ENCODE measurements at regions not wholly inside any gene's neighbourhood (a gene's known extent, or its start where the extent isn't known, plus 50 kb on each side); places are given as distances from the start of the nearest gene placed in this dataset.

DNA sequence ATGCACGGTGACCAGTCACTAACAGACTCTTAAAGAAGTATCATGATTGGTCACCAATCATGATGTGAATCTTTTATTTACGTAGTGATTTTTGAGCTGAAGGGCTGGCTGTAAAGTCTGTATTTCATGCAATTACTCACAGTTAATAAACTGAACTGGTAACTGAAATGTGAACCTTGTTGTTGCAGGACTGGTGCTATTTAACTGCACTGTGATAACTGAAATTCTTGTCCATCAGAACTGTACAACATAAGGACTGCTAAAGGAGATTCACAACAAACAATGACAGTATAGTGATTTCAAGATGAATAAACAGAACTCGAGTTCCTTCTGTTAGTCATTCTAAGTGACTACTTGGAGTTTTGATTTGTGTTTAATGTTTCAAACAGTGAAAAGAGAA is 316.6 kb downstream of the TPBG start:
- no peak for DNase-seq

- DNase-seq: no peak
Measured at GRCh38 chr6:82681119-82681714, 317.6 kb downstream of the TPBG start.

DNA sequence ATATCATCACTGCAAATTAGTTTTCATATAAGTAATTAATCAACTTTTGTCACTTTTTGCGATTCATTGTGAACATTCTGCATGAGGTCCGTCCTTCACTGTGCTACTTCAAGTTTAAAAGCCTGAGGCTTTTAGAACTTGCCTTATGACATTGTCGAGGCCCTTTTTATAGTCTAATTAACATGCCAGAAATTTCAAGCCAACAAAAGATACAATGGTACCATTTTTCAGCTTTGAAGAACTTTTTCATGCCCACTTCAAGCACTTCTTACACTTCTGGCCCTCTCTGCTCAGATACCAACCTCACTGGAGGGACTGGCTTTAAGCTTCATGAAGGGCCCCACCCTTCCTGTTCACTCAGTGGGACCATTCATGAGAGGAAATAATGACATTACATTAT is 323.1 kb downstream of the TPBG start:
- DNase-seq: no peak

GRCh38 chr6:82687855-82688254 is 324.2 kb downstream of the TPBG start:
- DNase-seq: no peak

DNA sequence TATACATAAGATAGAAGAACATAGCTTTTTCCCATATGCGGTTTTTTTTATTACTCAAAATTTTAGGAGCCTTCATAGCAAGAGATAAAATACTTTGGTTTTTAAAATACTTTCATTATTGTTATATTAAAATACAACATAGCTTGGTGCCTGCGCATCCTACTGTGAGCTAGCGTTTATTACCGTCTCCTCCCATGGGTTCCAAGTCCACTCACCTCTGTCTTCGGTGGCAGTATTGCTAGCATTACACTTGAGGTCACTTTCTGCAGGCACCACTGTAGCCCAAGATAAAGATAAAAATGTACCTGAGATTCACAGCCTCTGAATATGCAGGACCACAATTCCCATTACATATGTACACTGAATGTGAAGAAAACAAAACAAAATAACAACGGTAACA is 326.7 kb downstream of the TPBG start:
- no peak for DNase-seq

- no peak for DNase-seq
Measured at GRCh38 chr6:82691997-82692396, 328.4 kb downstream of the TPBG start.

GRCh38 chr6:82693094-82693493 is 329.5 kb downstream of the TPBG start:
- DNase-seq: peak; percentile 94

GRCh38 chr6:82701341-82701740 is 337.7 kb downstream of the TPBG start:
- no peak for DNase-seq

DNA sequence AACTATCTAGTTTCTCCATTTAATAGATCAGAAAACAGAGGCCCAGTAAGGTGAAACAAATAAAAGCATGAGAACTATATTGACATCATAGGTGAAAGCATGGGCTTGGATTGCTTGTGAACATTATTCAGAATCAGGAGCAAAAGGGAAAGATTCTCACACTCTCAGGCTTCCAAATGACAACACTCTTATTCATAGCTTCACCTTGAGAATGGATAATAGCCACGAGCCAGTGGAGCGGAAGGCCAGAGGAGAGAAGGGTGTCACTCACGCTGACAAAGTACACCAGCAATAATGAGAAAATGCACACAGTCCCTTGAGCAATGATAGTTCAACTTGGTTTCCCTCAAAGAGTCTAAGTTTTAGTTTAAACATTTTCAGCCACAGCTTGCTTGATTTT is 339.0 kb downstream of the TPBG start:
- no peak for DNase-seq

DNA sequence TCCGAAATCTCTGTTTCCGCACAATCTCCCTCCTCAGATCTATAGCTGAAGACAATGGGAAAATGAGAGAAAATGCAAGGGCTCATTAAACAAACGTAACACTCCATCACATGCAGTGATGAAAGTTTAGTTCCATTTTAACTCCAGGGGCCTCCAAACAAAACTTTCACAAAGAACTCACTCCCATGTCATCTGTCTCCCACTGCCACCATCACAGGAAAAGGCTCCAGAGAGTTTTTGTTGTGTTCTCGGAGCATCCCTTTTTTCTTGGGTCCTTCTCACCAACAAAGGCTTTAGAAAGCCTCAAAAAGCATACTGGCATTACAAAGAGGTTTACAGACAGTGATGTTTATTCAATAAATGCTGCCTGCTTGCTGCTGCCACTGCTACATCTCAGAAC is 339.6 kb downstream of the TPBG start:
- DNase-seq: no peak

- no peak for DNase-seq
Measured at GRCh38 chr6:82704045-82704444, 340.4 kb downstream of the TPBG start.

DNA sequence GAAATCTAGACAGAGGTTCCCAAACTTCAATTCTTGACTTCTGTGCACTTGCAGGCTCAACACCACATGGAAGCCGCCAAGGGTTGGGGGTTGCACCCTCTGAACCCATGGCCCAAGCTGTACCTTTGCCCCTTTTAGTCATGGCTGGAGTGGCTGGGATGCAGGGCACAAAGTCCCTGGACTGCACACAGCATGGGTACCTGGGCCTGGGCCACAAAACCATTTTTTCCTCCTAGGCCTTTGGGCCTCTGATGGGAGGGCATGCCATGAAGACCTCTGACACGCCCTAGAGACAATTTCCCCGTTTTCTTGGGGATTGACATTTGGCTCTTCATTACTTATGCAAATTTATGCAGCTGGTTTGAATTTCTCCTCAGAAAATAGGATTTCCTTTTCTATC is 342.0 kb downstream of the TPBG start:
- no peak for DNase-seq

DNA sequence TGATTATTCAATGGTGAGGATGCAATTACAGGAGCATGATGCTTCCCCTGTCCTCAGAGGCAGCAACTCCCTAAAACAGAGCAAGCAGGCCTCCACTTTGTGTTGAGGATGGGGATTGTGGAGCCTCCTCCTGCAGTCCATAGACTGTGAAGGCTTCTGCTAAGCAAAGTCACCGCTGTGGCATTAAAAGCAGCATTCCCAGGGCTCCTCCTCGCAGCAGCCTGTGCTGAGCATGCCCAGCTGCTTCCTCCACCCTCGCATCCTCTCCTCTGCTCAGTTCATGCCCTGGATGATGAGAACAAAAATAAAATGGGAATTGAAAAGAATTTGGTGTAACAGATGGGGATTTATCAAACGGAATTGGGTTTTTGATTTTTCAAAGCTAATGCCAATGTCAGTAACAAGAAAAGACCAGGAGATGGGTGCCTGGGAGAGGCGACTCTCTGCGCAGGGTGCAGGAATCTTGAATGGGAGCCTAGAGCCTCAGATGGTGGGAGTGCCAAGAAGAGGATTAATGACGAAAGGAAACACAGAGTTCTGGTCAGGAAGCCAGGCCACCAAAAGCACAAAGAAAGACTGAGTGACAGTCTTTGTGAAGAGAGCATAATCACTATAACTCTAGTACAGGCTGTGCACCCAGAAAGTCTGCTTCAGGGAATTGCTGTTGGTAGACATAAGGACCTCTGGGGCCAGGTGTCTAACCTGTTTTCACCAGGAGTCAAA is 347.6 kb downstream of the TPBG start:
- no peak for DNase-seq

DNA sequence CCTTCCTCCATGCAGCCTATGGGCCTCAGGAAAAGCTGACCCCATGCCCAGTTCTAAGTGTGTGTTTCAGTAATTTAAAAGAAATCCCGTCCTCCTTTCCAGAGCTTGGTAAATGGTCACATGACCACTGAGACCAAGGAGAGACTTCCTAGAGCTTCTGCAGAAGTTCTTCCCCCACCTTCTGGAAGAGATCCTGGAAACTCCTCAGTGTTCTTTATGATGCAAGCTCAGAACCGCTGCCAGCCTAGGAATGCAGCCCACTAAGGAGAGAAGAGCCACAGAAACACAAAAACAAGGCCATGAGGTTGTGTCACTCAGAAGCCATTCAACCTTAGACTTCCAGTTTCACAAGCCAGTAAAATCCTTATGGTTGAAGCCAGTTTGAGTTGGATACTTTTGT is 348.4 kb downstream of the TPBG start:
- DNase-seq: no peak

DNA sequence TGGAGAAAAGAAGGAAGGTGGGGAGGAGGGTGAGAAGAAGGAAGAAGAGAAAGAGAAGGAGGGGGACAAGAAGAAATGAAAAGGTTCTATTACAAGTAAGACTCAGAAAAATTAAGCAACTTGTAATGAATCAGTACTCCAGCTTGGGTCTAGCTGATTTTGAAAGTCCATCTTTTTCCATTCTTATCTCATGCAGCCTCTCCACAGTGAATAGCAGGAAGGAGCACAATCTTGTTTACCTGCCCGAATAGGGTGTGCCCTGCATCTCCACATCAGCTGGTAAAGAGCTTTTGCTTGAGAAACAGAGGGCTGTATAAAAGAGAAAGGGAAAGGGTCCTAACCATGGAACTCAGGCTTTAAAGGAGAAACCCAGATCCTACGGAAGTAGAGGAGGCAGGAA is 348.8 kb downstream of the TPBG start:
- DNase-seq: no peak

DNA sequence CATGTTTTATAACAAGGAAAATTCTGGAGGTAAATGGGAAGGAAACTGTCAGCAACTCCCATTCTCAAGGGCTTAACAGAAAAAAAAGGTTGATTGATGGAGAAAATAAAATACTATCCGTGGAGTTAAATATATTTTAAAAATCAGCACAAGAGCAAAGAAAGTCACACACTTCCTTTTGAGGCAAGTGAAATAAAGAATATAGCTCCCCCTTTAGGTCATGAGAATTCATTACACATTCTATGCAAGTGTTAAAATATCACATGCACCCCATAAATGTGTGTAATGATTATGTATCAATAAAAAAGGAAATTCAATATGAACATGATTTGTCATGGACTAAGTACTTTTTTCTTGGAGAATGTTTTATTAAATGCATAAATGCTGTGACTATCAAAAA is 349.2 kb downstream of the TPBG start:
- DNase-seq: no peak

DNA sequence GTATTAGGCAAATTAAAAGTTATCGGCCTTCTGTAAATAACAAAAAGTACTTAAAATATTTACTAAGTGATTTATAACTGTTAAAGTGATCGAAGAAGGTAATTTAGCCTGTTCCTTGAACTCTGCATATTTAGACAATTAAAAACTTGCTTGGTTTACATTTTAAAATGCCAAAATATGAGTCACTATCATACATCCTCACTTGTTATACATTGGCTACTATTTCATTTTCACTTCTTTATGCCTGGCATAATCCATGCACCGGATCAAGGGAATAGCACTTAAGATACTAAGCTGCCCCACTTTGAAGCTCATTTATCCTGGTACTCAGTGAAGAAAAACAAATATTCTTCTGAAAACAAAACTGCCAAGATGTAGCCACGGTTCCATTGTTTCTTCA is 344.6 kb downstream of the UBE3D start:
- DNase-seq: no peak

GRCh38 chr6:82735790-82736189 is 329.9 kb downstream of the UBE3D start:
- DNase-seq: no peak

DNA sequence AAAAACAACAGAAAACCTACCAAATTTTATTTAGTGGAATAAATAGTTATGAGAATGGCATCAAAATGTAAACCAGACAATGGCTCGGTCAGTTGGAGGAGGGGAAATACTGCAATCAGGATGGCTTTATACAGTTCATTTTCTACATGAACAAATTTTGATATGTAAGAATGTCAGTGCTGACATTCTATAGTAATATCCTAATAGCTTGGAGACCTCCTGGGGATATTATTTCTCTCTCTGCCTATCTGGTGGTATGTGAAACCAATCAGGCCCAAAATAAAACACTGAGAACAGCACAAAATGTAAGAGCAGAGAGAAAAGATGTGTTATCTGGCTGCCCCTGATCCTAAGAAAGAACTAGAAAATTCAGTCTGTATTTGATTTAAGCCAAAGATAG is 327.7 kb downstream of the UBE3D start:
- no peak for DNase-seq

DNA sequence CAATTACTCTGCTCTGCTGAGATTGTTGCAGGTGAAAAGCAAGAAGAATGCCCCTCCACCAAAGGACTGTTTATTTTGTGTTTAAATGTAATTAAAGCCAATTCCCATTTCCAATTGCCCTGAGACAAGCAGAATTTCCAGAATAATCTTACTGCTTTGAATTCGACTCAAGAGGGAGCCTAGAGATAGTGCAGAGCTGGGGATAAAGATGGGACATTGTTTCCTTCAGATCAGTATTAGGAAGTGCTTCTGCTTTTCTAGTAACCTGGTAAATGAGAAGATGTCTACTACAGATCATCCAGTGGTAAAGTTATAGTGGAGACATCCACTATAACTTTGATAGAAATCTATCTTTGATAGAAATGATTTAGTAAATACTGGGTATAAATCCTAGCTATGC is 326.9 kb downstream of the UBE3D start:
- no peak for DNase-seq

GRCh38 chr6:82739303-82739702 is 326.3 kb downstream of the UBE3D start:
- DNase-seq: no peak

- no peak for DNase-seq
Measured at GRCh38 chr6:82740072-82740471, 325.6 kb downstream of the UBE3D start.

- no peak for DNase-seq
Measured at GRCh38 chr6:82741325-82741995, 324.2 kb downstream of the UBE3D start.

DNA sequence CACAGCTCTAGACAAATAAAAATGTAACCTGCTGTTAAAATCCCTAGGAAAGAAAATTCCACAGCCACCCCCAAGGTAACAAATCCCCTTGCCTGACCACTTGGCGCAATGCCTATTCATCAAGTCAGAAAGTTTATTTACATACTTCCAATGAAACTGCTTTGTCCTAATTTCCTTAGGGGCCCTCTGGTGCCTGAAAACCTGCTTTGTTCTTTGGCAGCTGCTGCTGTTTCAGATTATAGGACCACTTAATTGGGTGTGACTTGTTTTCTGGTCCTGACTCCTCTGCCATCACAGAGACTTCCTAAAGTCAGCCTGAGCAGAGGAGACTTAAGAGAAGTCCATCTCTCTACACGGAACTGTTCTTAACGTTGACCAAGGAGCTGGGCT is 323.6 kb downstream of the UBE3D start:
- DNase-seq: no peak
